ENCODE measurements at regions not wholly inside any gene's neighbourhood (a gene's known extent, or its start where the extent isn't known, plus 50 kb on each side); places are given as distances from the start of the nearest gene placed in this dataset.

GRCh38 chr7:1291845-1292765 lies 59.4 kb downstream of the UNCX start:
- no peak overlapping the region for H4K12ac ChIP-seq (ENCODE audit: low read depth, low read length)
- H3K18ac ChIP-seq (ENCODE audit: low read length): no peak overlapping the region

GRCh38 chr7:1292972-1293830 lies 60.5 kb downstream of the UNCX start:
- Histone ChIP-seq H4K91ac (ENCODE audit: low read depth, low read length) (no peak overlapping the region), H3K14ac (ENCODE audit: low read length) (no peak overlapping the region), H2BK12ac (ENCODE audit: low read length) (no peak overlapping the region), H3K4me2 (ENCODE audit: low read length) (no peak overlapping the region), H3K79me2 (ENCODE audit: control insufficient read depth, insufficient read depth, low read length, poor library complexity) (peaks cover 1% of the 10 kb centered on the region), H3K79me1 (ENCODE audit: low read length) (peaks cover 10% of the 10 kb centered on the region), H3K4me1 (ENCODE audit: control insufficient read depth in 1 of 2, insufficient read depth in 2 of 2, low read length in 2 of 2) (peaks cover 16% of the 10 kb centered on the region in 2 experiments), H3K27ac (ENCODE audit: low read depth, low read length) (no peak overlapping the region), H3K18ac (ENCODE audit: low read length) (no peak overlapping the region), H3K9ac (ENCODE audit: low read length) (no peak overlapping the region), H4K12ac (ENCODE audit: low read depth, low read length) (no peak overlapping the region), H3K4ac (ENCODE audit: low read depth, low read length) (no peak overlapping the region), H4K8ac (ENCODE audit: low read depth, low read length) (no peak overlapping the region), H2BK120ac (ENCODE audit: insufficient read depth, low read length, poor library complexity) (no peak overlapping the region), H3K36me3 (ENCODE audit: control insufficient read depth in 1 of 2, insufficient read depth in 2 of 2, low read length in 2 of 2) (no peaks in the 10 kb centered on the region), H2BK5ac (ENCODE audit: low read depth, low read length, poor library complexity) (no peak overlapping the region), H3K9me3 (ENCODE audit: insufficient read depth, low read depth, low read length) (peaks cover 5% of the 10 kb centered on the region), H2AFZ (ENCODE audit: insufficient read depth, low read length, poor library complexity) (no peak overlapping the region), H3K27me3 (ENCODE audit: insufficient read depth, low read length) (no peaks in the 10 kb centered on the region), H3K4me3 (ENCODE audit: low read depth, low read length) (no peak overlapping the region), H2AK5ac (ENCODE audit: low read length) (no peak overlapping the region), H3K23ac (ENCODE audit: low read length) (no peak overlapping the region)
- WGBS (ENCODE audit: extremely low coverage, insufficient coverage, insufficient read length): no CpG with 5 or more reads among the region's 24 CpGs
- no peak for DNase-seq

More at GRCh38 chr7:1291845-1292765, 59.4 kb downstream of the UNCX start:
- H3K27ac ChIP-seq (ENCODE audit: low read depth, low read length): no peak overlapping the region
- H3K9ac ChIP-seq (ENCODE audit: low read length): no peak overlapping the region
- H4K8ac ChIP-seq (ENCODE audit: low read depth, low read length): no peak overlapping the region
- H2BK120ac ChIP-seq (ENCODE audit: insufficient read depth, low read length, poor library complexity): no peak overlapping the region
- H2BK12ac ChIP-seq (ENCODE audit: low read length): no peak overlapping the region
- WGBS (ENCODE audit: extremely low coverage, insufficient coverage, insufficient read length): no CpG with 5 or more reads among the region's 25 CpGs
- H4K91ac ChIP-seq (ENCODE audit: low read depth, low read length): no peak overlapping the region
- H3K4me3 ChIP-seq (ENCODE audit: low read depth, low read length): no peak overlapping the region
- H3K27me3 ChIP-seq (ENCODE audit: insufficient read depth, low read length): no peaks in the 10 kb centered on the region
- H2AK5ac ChIP-seq (ENCODE audit: low read length): no peak overlapping the region
- H3K36me3 ChIP-seq (ENCODE audit: control insufficient read depth in 1 of 2, insufficient read depth in 2 of 2, low read length in 2 of 2): no peaks in the 10 kb centered on the region
- H3K79me2 ChIP-seq (ENCODE audit: control insufficient read depth, insufficient read depth, low read length, poor library complexity): peaks cover 1% of the 10 kb centered on the region
- no peak overlapping the region for H3K4ac ChIP-seq (ENCODE audit: low read depth, low read length)
- H3K4me1 ChIP-seq (ENCODE audit: control insufficient read depth in 1 of 2, insufficient read depth in 2 of 2, low read length in 2 of 2): peaks cover 16% of the 10 kb centered on the region in 2 experiments
- no peak for DNase-seq
- peaks cover 10% of the 10 kb centered on the region for H3K79me1 ChIP-seq (ENCODE audit: low read length)
- H2AFZ ChIP-seq (ENCODE audit: insufficient read depth, low read length, poor library complexity): no peak overlapping the region
- no peak overlapping the region for H3K14ac ChIP-seq (ENCODE audit: low read length)
- peaks cover 5% of the 10 kb centered on the region for H3K9me3 ChIP-seq (ENCODE audit: insufficient read depth, low read depth, low read length)
- no peak overlapping the region for H2BK5ac ChIP-seq (ENCODE audit: low read depth, low read length, poor library complexity)
- no peak overlapping the region for H3K4me2 ChIP-seq (ENCODE audit: low read length)
- no peak overlapping the region for H3K23ac ChIP-seq (ENCODE audit: low read length)

- DNase-seq: no peak
- Histone ChIP-seq H3K4me3 (ENCODE audit: low read depth, low read length) (no peak overlapping the region), H4K12ac (ENCODE audit: low read depth, low read length) (no peak overlapping the region), H3K4me2 (ENCODE audit: low read length) (no peak overlapping the region), H2BK12ac (ENCODE audit: low read length) (no peak overlapping the region), H3K79me2 (ENCODE audit: control insufficient read depth, insufficient read depth, low read length, poor library complexity) (peaks cover 1% of the 10 kb centered on the region), H3K18ac (ENCODE audit: low read length) (no peak overlapping the region), H2AFZ (ENCODE audit: insufficient read depth, low read length, poor library complexity) (no peak overlapping the region), H2BK120ac (ENCODE audit: insufficient read depth, low read length, poor library complexity) (no peak overlapping the region), H4K91ac (ENCODE audit: low read depth, low read length) (no peak overlapping the region), H3K9me3 (ENCODE audit: insufficient read depth, low read depth, low read length) (peaks cover 5% of the 10 kb centered on the region), H3K4ac (ENCODE audit: low read depth, low read length) (no peak overlapping the region), H3K14ac (ENCODE audit: low read length) (no peak overlapping the region), H3K79me1 (ENCODE audit: low read length) (peaks cover 8% of the 10 kb centered on the region), H4K8ac (ENCODE audit: low read depth, low read length) (no peak overlapping the region), H3K27me3 (ENCODE audit: insufficient read depth, low read length) (no peaks in the 10 kb centered on the region), H3K9ac (ENCODE audit: low read length) (no peak overlapping the region), H3K27ac (ENCODE audit: low read depth, low read length) (no peak overlapping the region), H3K23ac (ENCODE audit: low read length) (no peak overlapping the region), H2BK5ac (ENCODE audit: low read depth, low read length, poor library complexity) (no peak overlapping the region), H2AK5ac (ENCODE audit: low read length) (no peak overlapping the region), H3K36me3 (ENCODE audit: control insufficient read depth in 1 of 2, insufficient read depth in 2 of 2, low read length in 2 of 2) (no peaks in the 10 kb centered on the region), H3K4me1 (ENCODE audit: control insufficient read depth in 1 of 2, insufficient read depth in 2 of 2, low read length in 2 of 2) (peaks cover 12 to 13% of the 10 kb centered on the region in 2 experiments)
- WGBS (ENCODE audit: extremely low coverage, insufficient coverage, insufficient read length): no CpG with 5 or more reads among the region's 28 CpGs
Measured at GRCh38 chr7:1293950-1294411, 61.3 kb downstream of the UNCX start.

GRCh38 chr7:1295776-1296355 lies 63.2 kb downstream of the UNCX start:
- H3K4me3 ChIP-seq (ENCODE audit: low read depth, low read length): no peak overlapping the region
- H4K91ac ChIP-seq (ENCODE audit: low read depth, low read length): no peak overlapping the region
- H3K18ac ChIP-seq (ENCODE audit: low read length): no peak overlapping the region
- no peak overlapping the region for H4K8ac ChIP-seq (ENCODE audit: low read depth, low read length)
- H3K27me3 ChIP-seq (ENCODE audit: insufficient read depth, low read length): no peaks in the 10 kb centered on the region
- no peak overlapping the region for H2BK5ac ChIP-seq (ENCODE audit: low read depth, low read length, poor library complexity)
- no peak overlapping the region for H3K9ac ChIP-seq (ENCODE audit: low read length)
- H3K9me3 ChIP-seq (ENCODE audit: insufficient read depth, low read depth, low read length): peaks cover 8% of the 10 kb centered on the region
- H3K4ac ChIP-seq (ENCODE audit: low read depth, low read length): no peak overlapping the region
- H2AK5ac ChIP-seq (ENCODE audit: low read length): no peak overlapping the region
- H2BK120ac ChIP-seq (ENCODE audit: insufficient read depth, low read length, poor library complexity): no peak overlapping the region
- no peaks in the 10 kb centered on the region for H3K4me1 ChIP-seq (ENCODE audit: control insufficient read depth in 1 of 2, insufficient read depth in 2 of 2, low read length in 2 of 2)
- no peak overlapping the region for H3K14ac ChIP-seq (ENCODE audit: low read length)
- H3K23ac ChIP-seq (ENCODE audit: low read length): no peak overlapping the region
- no peaks in the 10 kb centered on the region for H3K36me3 ChIP-seq (ENCODE audit: control insufficient read depth in 1 of 2, insufficient read depth in 2 of 2, low read length in 2 of 2)
- H2BK12ac ChIP-seq (ENCODE audit: low read length): no peak overlapping the region
- no peak overlapping the region for H3K27ac ChIP-seq (ENCODE audit: low read depth, low read length)
- no peak overlapping the region for H3K4me2 ChIP-seq (ENCODE audit: low read length)
- no CpG with 5 or more reads among the region's 13 CpGs for WGBS (ENCODE audit: extremely low coverage, insufficient coverage, insufficient read length)
- H3K79me2 ChIP-seq (ENCODE audit: control insufficient read depth, insufficient read depth, low read length, poor library complexity): no peaks in the 10 kb centered on the region
- no peaks in the 10 kb centered on the region for H3K79me1 ChIP-seq (ENCODE audit: low read length)
- no peak overlapping the region for H2AFZ ChIP-seq (ENCODE audit: insufficient read depth, low read length, poor library complexity)
- no peak for DNase-seq
- no peak overlapping the region for H4K12ac ChIP-seq (ENCODE audit: low read depth, low read length)

Data from trophoblast cell (in vitro differentiated cells and primary cell).